NCI-H510A treated with DMSO at 0.1 percent for 48 hours (cell line): ENCODE measurements at regions not wholly inside any gene's neighbourhood (a gene's known extent, or its start where the extent isn't known, plus 50 kb on each side); places are given as distances from the start of the nearest gene placed in this dataset.
"Not testable (repeated sequence)": the region's sequence is repeated elsewhere in the genome, so short reads cannot be mapped to it uniquely, and the experiment has no call there.

Source experiments
- DNase-seq: peaks from one replicate; lab custom pipeline; 2025; lab: John Stamatoyannopoulos, UW

- not testable (repeated sequence) for DNase-seq
Observed at GRCh38 chr11:135011313-135011712, 599.3 kb upstream of the B3GAT1 start.

- DNase-seq, result no peak
Observed at GRCh38 chr11:135009125-135009524, 597.1 kb upstream of the B3GAT1 start.

GRCh38 chr11:135008412-135008811 is 596.4 kb upstream of the B3GAT1 start:
- no peak for DNase-seq

DNA sequence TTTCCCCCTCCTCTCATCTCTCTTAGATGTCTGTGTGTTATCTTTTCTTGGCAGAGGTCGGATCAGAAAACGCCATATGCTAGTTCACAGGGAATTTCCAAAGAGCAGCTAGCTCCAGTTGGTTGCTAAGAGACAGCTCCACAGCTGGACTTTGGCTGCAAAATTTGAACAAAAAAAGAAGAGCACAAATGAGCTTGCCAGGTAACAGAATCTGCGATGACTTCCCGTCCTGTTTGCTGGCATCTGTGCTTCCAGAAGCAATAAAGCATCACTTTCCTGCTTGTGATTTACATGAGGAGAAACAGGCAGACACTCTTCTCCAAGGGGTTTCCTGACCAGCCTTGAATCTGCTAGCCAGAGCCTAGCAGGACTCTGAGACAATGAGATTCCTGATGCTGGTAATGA is 596.0 kb upstream of the B3GAT1 start:
- no peak for DNase-seq

- no peak for DNase-seq
Observed at GRCh38 chr11:135006800-135007199, 594.8 kb upstream of the B3GAT1 start.

DNA sequence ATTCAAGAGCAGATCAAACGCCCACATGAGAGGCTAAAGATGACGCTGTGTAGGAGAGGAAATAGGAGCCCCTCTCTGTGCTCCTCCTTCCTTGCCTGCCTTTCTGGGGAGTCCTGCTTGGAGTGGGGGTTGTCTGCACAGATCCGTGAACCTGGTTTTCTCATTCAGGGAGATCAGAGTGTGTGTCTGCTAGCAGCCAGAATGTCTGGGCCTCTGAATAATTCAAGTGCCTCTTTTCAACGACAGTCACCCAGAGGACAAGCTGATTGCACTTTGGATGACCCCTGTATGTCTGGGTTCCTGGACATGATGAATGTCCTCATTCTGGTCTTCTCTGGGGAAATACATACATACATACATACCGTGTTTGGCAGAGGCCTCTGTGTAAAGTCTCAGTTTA is 592.5 kb upstream of the B3GAT1 start:
- DNase-seq, result no peak

DNA sequence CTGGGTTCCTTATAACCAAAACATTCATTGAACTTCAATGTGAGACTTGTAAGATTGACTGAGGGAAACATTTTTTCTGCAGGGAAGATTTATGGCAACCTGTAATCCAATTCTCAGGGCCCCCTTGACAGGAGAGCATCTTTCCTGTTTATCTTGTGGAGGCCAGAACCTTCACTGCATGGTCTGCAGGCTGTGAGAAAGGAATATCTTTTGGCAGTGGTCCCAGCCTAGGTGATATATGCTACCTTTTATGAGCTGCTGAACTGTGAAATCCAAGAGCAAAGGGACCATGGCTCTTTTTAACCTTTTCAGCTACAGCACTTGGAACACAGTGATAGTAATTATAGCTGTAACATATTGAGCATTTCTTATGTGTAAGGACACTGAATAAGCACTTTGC is 590.2 kb upstream of the B3GAT1 start:
- DNase-seq, result no peak

DNA sequence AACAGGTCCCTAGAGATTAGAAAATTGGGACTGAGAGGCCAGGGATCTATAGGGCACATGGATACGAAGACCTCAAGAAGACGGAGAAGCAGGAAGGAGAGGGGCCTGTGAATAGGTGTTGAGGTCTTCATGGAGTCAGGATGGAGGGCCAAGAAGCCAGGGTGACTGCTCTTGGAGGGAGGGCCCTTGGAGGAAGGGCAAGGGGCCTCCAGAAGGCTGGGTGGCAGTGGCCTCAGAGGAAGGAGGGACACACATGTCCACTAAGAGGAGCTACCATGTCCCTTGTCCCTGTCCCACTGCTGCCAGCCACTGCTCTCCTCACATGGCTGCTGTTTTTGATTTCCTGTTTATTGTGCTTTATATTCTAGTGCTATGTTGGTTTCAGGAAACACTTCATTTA is 589.5 kb upstream of the B3GAT1 start:
- DNase-seq, result no peak

DNA sequence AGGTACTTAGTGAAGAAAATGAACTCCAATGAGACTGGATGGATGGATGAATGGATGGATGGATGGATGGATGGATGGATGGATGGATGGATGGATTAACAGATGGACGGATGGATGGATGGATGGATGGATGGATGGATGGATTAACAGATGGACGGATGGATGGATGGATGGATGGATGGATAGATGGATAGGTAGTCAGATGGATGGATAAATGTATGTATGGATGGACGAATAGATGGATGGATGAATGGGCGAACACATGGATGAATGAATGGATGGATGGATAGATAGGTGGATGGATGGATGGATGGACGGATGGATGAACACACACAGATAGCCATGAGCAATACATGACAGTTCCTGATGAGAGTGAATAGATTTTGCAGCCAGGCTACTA is 589.0 kb upstream of the B3GAT1 start:
- DNase-seq, result not testable (repeated sequence)

- DNase-seq, result no peak
Observed at GRCh38 chr11:134999590-134999989, 587.5 kb upstream of the B3GAT1 start.

DNA sequence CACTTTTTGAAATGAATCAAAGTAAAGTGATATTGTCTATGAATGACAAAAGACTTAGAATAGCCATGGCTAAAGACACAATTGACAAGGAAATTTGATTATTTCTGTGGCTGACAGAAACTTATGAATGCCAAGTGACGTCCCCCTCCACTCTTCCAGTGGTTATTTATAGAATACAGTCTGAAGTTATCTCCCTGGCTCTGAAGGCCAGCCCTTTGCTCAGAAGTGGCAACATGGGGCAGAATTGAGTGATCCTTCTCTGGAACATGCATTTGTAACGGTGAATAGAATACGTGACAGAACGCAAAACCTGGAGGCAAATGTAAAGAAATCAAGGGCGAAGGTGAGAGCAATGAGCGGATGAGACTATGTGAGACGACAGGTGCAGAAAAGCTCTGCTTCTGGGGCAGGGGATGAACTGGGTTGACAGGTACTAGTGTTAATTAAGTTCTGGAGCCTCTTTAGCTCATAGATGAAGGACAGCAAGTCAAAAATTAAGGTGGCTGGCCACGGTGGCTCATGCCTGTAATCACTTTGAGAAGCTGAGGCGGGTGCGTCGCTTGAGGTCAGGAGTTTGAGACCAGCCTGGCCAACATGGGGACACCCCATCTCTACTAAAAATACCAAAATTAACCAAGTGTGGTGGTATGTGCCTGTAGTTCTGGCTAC is 585.7 kb upstream of the B3GAT1 start:
- DNase-seq, result no peak

DNA sequence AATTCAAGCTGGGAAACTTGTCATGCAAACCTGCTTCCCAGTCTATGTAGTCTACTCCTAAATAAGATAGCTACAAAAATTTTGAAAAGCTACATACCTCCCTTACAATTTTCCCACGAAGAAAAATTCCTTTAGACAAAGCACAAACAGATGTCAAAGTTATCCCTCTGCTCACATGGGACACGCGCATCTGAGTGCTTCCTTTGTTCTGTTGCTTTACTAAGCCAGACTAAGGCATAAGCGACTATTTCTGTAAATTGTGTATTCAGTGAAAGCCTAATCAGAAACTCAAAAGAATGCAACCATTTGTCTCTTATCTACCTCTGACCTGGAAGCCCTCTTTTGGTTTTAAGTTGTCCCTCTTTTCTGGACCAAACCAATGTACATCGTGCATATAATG is 583.7 kb upstream of the B3GAT1 start:
- no peak for DNase-seq

GRCh38 chr11:134994431-134994830 is 582.4 kb upstream of the B3GAT1 start:
- no peak for DNase-seq

GRCh38 chr11:134993691-134994243 is 581.7 kb upstream of the B3GAT1 start:
- no peak for DNase-seq

DNA sequence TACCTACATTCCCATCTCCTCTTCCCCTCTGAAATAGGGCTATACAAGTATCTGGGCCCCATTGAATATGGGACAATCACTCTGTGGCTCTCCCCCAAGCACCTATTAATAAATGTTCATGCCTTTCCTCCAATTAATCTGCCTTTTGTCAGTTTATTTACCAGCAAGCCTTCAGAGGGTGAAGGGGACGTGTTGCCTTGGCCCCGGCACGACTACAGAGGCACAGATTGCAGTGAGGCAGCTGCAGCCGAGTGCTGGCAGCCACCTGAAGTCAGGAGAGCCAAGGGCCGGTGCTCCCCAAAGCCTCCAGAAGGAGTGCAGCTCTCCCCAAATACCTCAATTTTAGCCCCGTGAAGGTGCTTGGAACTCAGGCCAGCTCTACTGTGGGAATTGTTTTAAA is 580.9 kb upstream of the B3GAT1 start:
- DNase-seq, result no peak

DNA sequence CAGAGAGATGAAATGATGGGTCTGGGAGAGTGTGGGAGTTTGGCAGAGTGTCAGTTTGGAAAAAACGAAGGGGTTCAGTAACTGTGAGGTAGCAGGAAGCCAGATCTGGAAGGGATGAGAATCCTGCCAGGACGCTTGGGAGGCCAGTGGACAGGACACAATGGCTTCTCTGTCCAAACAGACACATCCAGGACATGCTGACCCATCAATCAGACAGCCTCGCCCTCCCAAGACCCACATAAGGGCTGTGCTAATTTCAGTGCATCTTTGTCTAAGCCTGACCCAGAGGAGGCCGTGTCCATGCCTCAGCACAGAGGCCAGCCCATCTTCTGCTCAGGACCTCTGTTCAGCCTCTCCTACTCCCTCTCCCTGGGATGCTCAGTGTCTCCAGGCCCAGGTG is 576.5 kb upstream of the B3GAT1 start:
- DNase-seq, result no peak

DNA sequence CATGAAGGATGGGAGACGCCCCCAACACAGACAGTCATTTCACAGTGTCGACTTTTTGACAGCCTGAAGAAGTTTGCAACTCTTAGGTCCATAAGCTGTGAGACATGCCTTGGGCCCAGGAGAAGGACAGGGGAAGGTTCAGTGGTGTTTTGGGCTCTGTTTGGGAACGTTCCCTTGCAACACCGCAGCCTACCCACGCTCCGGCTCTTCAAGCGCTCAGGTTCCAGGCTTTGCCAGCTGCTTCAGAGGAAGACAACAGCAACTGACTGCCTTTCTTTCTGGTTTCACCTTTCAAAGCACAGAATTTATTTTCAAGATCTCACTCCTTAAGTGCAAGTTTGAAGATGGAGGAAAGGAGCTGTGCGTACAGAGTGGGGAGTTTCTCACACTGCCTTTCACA is 575.8 kb upstream of the B3GAT1 start:
- DNase-seq, result no peak

GRCh38 chr11:134987223-134987768 is 575.3 kb upstream of the B3GAT1 start:
- DNase-seq, result no peak

GRCh38 chr11:134984421-134984820 is 572.4 kb upstream of the B3GAT1 start:
- no peak for DNase-seq

DNA sequence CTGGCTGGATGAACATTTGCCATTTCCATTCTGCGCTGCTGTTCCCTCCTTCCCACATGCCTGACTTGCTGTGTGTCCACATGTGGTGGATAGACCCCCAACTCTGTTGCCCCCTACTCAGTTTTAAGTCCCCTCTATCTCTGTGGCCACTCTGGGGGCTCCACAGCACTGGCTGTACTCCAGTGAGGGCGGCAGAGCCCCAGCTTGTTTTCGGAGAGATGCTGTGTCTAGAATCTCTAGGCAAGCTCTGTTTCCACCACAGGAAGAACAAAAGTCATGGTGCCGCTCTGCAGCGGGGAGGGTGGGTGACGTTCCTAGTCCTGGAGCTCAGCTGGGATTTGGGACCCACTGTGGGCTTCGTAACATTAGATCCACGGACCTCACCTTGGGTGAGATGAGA is 570.4 kb upstream of the B3GAT1 start:
- not testable (repeated sequence) for DNase-seq

- DNase-seq, result no peak
Observed at GRCh38 chr11:134981835-134982234, 569.8 kb upstream of the B3GAT1 start.

GRCh38 chr11:134980819-134981710 is 569.0 kb upstream of the B3GAT1 start:
- no peak for DNase-seq

GRCh38 chr11:134979089-134979457 is 567.0 kb upstream of the B3GAT1 start:
- DNase-seq, result not testable (repeated sequence)
